Osteoblast (primary cell): ENCODE measurements at regions not wholly inside any gene's neighbourhood (a gene's known extent, or its start where the extent isn't known, plus 50 kb on each side); places are given as distances from the start of the nearest gene placed in this dataset.

Experiments used
- DNase-seq: peaks from one replicate; pipeline ENCODE4 v3.0.0; 2011; ENCODE audit warnings: low spot score, mixed read lengths; ENCODE audit not compliant: insufficient read length; ENCODE audit errors: missing footprints
- H2AFZ ChIP-seq: 2 replicates; pipeline ENCODE4 v1.6.0; 2011; ENCODE audit warnings: mild to moderate bottlenecking, low read length
- H3K27ac ChIP-seq: 2 replicates; pipeline ENCODE4 v1.5.1; 2011; ENCODE audit warnings: mild to moderate bottlenecking, low read depth, low read length, moderate library complexity
- H3K27me3 ChIP-seq: 2 replicates; pipeline ENCODE4 v1.6.0; 2012; ENCODE audit warnings: mild to moderate bottlenecking, control low read depth, inconsistent platforms, low read length, moderate library complexity; ENCODE audit not compliant: insufficient read depth
- H3K36me3 ChIP-seq: 2 replicates; pipeline ENCODE4 v1.5.1; 2011; ENCODE audit warnings: mild to moderate bottlenecking, low read length, control low read depth, moderate library complexity; ENCODE audit not compliant: insufficient read depth
- H3K4me1 ChIP-seq: 2 replicates; pipeline ENCODE4 v1.5.1; 2011; ENCODE audit warnings: mild to moderate bottlenecking, low read length, control low read depth, moderate library complexity; ENCODE audit not compliant: insufficient read depth
- H3K4me2 ChIP-seq: 2 replicates; pipeline ENCODE4 v1.6.0; 2011; ENCODE audit warnings: mild to moderate bottlenecking, low read length; ENCODE audit not compliant: insufficient read depth
- H3K4me3 ChIP-seq: fragments of 200-600 bp; sonication (generic); 3 replicates; pipeline ENCODE4 v1.5.1; 2012; ENCODE audit warnings: mild to moderate bottlenecking, low read length, inconsistent platforms; ENCODE audit not compliant: insufficient read depth
- H3K79me2 ChIP-seq: 2 replicates; pipeline ENCODE4 v1.6.0; 2012; ENCODE audit warnings: mild to moderate bottlenecking, low read length, control low read depth, inconsistent platforms; ENCODE audit not compliant: insufficient read depth
- H3K9me3 ChIP-seq: 2 replicates; pipeline ENCODE4 v1.5.1; 2011; ENCODE audit warnings: low read depth, low read length, control low read depth
- H4K20me1 ChIP-seq: 2 replicates; pipeline ENCODE4 v1.6.0; 2012; ENCODE audit warnings: mild to moderate bottlenecking, low read length, control low read depth; ENCODE audit not compliant: insufficient read depth
- CTCF ChIP-seq: IDR thresholded peaks from 2 replicates; pipeline ENCODE4 v1.5.1; 2011; ENCODE audit warnings: mild to moderate bottlenecking, low read depth, low read length, moderate library complexity; ENCODE audit errors: extremely low read depth

DNA sequence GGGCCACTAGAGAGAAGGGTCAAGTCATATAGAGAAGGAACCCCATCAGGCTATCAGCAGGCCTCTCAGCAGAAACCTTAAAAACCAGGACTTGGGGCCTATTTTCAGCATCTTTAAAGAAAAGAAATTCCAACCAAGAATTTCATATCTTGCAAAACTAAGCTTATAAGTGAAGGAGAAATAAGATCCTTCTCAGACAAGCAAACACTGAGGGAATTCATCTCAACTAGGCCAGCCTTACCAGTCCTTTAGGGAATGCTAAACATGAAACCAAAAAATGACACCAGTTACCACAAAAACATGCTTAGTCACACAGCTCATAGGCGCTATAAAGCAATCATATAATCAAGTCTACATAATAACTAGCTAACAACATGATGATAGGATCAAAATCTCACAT lies 407.1 kb downstream of the LRRC70 start:
- no peak for DNase-seq

DNA sequence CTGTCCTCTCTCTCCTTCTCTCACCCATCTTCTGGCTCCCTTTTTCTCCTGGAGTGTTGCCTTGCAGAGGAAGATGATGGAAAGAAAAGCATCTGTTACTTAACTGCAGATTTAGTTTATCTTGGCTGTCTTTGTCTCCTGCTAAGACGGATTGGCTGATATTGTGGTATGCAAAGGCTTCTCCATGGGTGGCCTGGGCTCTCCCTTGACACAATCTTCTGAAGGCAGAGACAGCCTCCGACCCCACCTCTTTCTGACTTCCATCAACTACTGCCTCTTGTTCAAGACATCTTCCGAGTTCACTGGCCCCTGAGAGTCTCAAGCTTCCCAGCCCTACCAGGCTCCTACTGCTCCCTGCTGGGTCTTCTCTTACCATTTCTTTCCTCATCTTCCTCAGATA lies 403.7 kb downstream of the LRRC70 start:
- DNase-seq, result no peak
- Histone ChIP-seq H3K27ac (no peak overlapping the region), H3K36me3 (no peaks in the 10 kb centered on the region), H3K9me3 (no peaks in the 10 kb centered on the region), H2AFZ (no peak overlapping the region), H4K20me1 (no peaks in the 10 kb centered on the region), H3K4me3 (no peak overlapping the region), H3K79me2 (no peaks in the 10 kb centered on the region), H3K4me1 (no peaks in the 10 kb centered on the region), H3K27me3 (no peaks in the 10 kb centered on the region), H3K4me2 (no peak overlapping the region)
- TF ChIP-seq CTCF, result no peak

More for the DNA sequence above, 407.1 kb downstream of the LRRC70 start:
- Histone ChIP-seq H3K36me3 (no peaks in the 10 kb centered on the region), H3K27ac (no peak overlapping the region), H3K4me1 (no peaks in the 10 kb centered on the region), H4K20me1 (no peaks in the 10 kb centered on the region), H3K4me2 (no peak overlapping the region), H3K9me3 (no peaks in the 10 kb centered on the region), H2AFZ (no peak overlapping the region), H3K79me2 (no peaks in the 10 kb centered on the region), H3K27me3 (no peaks in the 10 kb centered on the region), H3K4me3 (no peak overlapping the region)
- no peak for TF ChIP-seq CTCF

GRCh38 chr5:62980884-62981283 lies 402.3 kb downstream of the LRRC70 start:
- Histone ChIP-seq H2AFZ (no peak overlapping the region), H3K4me3 (no peak overlapping the region), H3K36me3 (no peaks in the 10 kb centered on the region), H3K27ac (no peak overlapping the region), H3K9me3 (no peaks in the 10 kb centered on the region), H3K4me1 (no peaks in the 10 kb centered on the region), H3K27me3 (no peaks in the 10 kb centered on the region), H3K4me2 (no peak overlapping the region), H4K20me1 (no peaks in the 10 kb centered on the region), H3K79me2 (no peaks in the 10 kb centered on the region)
- no peak for DNase-seq
- TF ChIP-seq CTCF, result no peak

- Histone ChIP-seq H3K4me2 (no peak overlapping the region), H3K4me1 (no peaks in the 10 kb centered on the region), H3K36me3 (no peaks in the 10 kb centered on the region), H3K9me3 (no peaks in the 10 kb centered on the region), H3K4me3 (no peak overlapping the region), H2AFZ (no peak overlapping the region), H3K79me2 (no peaks in the 10 kb centered on the region), H4K20me1 (no peaks in the 10 kb centered on the region), H3K27ac (no peak overlapping the region), H3K27me3 (no peaks in the 10 kb centered on the region)
- no peak for TF ChIP-seq CTCF
- no peak for DNase-seq
Measured at GRCh38 chr5:62979472-62979871, 400.9 kb downstream of the LRRC70 start.
